Osteocyte (in vitro differentiated cells): ENCODE measurements at regions not wholly inside any gene's neighbourhood (a gene's known extent, or its start where the extent isn't known, plus 50 kb on each side); places are given as distances from the start of the nearest gene placed in this dataset.
"Not testable (repeated sequence)": the region's sequence is repeated elsewhere in the genome, so short reads cannot be mapped to it uniquely, and the experiment has no call there.

Source experiments
- DNase-seq: peaks from one replicate; pipeline ENCODE4 v3.0.0; 2021; ENCODE audit warnings: mixed read lengths; ENCODE audit not compliant: unreplicated experiment; ENCODE audit errors: extremely low spot score
- H3K27ac Mint-ChIP-seq: one replicate; pipeline ENCODE4 v1.8.0; 2021; ENCODE audit warnings: mild to moderate bottlenecking, mixed read lengths; ENCODE audit not compliant: unreplicated experiment
- H3K27me3 Mint-ChIP-seq: one replicate; pipeline ENCODE4 v1.8.0; 2021; ENCODE audit warnings: mixed read lengths; ENCODE audit not compliant: unreplicated experiment
- H3K36me3 Mint-ChIP-seq: one replicate; pipeline ENCODE4 v1.8.0; 2021; ENCODE audit warnings: mixed read lengths; ENCODE audit not compliant: unreplicated experiment
- H3K4me1 Mint-ChIP-seq: one replicate; pipeline ENCODE4 v1.8.0; 2021; ENCODE audit warnings: mixed read lengths; ENCODE audit not compliant: unreplicated experiment
- H3K4me3 Mint-ChIP-seq: one replicate; pipeline ENCODE4 v1.8.0; 2021; ENCODE audit warnings: mild to moderate bottlenecking, moderate library complexity, mixed read lengths; ENCODE audit not compliant: unreplicated experiment
- H3K9me3 Mint-ChIP-seq: one replicate; pipeline ENCODE4 v1.8.0; 2021; ENCODE audit warnings: mixed read lengths; ENCODE audit not compliant: unreplicated experiment
- TF ChIP-seq, protein P1 (sequence below): fragments of 200-600 bp; sonication (generic); IDR thresholded peaks from 2 replicates; pipeline ENCODE4 v1.5.0; 2021; ENCODE audit warnings: antibody characterized with exemption, mild to moderate bottlenecking, moderate library complexity

GRCh38 chr4:159594576-159594975 lies 491.7 kb downstream of the RAPGEF2 start:
- Mint-ChIP-seq H3K27me3 (peaks cover 45% of the 10 kb centered on the region), H3K36me3 (no peaks in the 10 kb centered on the region), H3K27ac (no peak overlapping the region), H3K9me3 (no peaks in the 10 kb centered on the region), H3K4me1 (no peaks in the 10 kb centered on the region), H3K4me3 (no peak overlapping the region)
- DNase-seq = no peak
- TF ChIP-seq, protein P1, sequence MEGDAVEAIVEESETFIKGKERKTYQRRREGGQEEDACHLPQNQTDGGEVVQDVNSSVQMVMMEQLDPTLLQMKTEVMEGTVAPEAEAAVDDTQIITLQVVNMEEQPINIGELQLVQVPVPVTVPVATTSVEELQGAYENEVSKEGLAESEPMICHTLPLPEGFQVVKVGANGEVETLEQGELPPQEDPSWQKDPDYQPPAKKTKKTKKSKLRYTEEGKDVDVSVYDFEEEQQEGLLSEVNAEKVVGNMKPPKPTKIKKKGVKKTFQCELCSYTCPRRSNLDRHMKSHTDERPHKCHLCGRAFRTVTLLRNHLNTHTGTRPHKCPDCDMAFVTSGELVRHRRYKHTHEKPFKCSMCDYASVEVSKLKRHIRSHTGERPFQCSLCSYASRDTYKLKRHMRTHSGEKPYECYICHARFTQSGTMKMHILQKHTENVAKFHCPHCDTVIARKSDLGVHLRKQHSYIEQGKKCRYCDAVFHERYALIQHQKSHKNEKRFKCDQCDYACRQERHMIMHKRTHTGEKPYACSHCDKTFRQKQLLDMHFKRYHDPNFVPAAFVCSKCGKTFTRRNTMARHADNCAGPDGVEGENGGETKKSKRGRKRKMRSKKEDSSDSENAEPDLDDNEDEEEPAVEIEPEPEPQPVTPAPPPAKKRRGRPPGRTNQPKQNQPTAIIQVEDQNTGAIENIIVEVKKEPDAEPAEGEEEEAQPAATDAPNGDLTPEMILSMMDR = no peak

GRCh38 chr4:159595101-159595500 lies 492.2 kb downstream of the RAPGEF2 start:
- H3K27ac Mint-ChIP-seq, H3K4me1 Mint-ChIP-seq, H3K9me3 Mint-ChIP-seq, H3K36me3 Mint-ChIP-seq, DNase-seq, H3K4me3 Mint-ChIP-seq: not testable (repeated sequence)
- peaks cover 45% of the 10 kb centered on the region for H3K27me3 Mint-ChIP-seq

DNA sequence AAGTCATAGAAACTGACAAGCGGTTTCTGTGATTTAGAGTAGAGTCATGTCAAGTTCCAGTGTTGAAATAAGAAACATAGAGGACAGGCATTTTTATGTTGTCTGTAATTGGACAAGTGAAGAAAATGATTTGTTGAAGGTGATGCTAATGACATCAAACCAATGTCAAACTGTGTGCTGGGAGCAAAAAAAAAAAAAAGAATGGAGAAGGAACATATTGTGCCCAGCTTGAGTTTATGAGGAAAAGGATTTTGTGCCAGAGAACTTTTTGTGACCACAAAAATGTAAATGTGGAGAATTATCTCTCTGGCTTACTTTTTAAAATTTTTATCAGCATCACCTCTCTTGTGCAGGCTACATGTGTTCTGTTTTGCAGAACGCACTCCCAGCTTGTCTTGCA lies 495.7 kb downstream of the RAPGEF2 start:
- TF ChIP-seq, protein P1 = no peak
- no peak overlapping the region for H3K4me3 Mint-ChIP-seq
- no peaks in the 10 kb centered on the region for H3K9me3 Mint-ChIP-seq
- H3K27ac Mint-ChIP-seq = no peak overlapping the region
- H3K4me1 Mint-ChIP-seq = no peaks in the 10 kb centered on the region
- DNase-seq = no peak
- H3K36me3 Mint-ChIP-seq = no peaks in the 10 kb centered on the region
- H3K27me3 Mint-ChIP-seq = peaks cover 21% of the 10 kb centered on the region

- H3K9me3 Mint-ChIP-seq = no peaks in the 10 kb centered on the region
- no peak overlapping the region for H3K27ac Mint-ChIP-seq
- DNase-seq = no peak
- no peaks in the 10 kb centered on the region for H3K36me3 Mint-ChIP-seq
- no peaks in the 10 kb centered on the region for H3K4me1 Mint-ChIP-seq
- TF ChIP-seq, protein P1 = no peak
- H3K4me3 Mint-ChIP-seq = no peak overlapping the region
- peaks cover 12% of the 10 kb centered on the region for H3K27me3 Mint-ChIP-seq
These were observed 497.2 kb downstream of the RAPGEF2 start for GRCh38 chr4:159600061-159600460.

- Mint-ChIP-seq H3K4me1 (no peaks in the 10 kb centered on the region), H3K9me3 (no peaks in the 10 kb centered on the region), H3K36me3 (no peaks in the 10 kb centered on the region), H3K4me3 (no peak overlapping the region), H3K27ac (no peak overlapping the region), H3K27me3 (no peaks in the 10 kb centered on the region)
- TF ChIP-seq, protein P1 = no peak
- DNase-seq = no peak
These were observed 501.9 kb downstream of the RAPGEF2 start for GRCh38 chr4:159604781-159605180.

DNA sequence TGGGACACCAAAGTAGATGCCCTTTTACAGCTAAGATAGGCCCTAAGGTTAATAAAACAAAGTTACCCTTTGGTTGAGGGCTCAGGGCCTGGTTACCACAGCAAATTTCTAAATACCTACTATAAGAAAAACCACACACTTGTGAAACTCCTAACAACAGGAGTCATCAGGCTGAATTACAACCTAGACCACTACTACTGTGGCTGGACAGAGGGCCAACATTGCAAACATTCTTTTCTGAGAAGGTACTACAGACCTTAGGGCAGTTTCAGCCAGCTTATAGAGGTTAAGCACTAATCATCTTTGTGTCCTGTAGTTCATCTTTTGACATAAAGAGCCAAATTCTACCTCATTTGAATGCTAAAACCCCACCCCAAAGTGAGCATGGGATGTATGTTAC lies 504.0 kb downstream of the RAPGEF2 start:
- H3K27ac Mint-ChIP-seq = no peak overlapping the region
- H3K9me3 Mint-ChIP-seq = no peaks in the 10 kb centered on the region
- no peak overlapping the region for H3K4me3 Mint-ChIP-seq
- TF ChIP-seq, protein P1 = no peak
- no peaks in the 10 kb centered on the region for H3K4me1 Mint-ChIP-seq
- no peaks in the 10 kb centered on the region for H3K36me3 Mint-ChIP-seq
- no peaks in the 10 kb centered on the region for H3K27me3 Mint-ChIP-seq
- no peak for DNase-seq
